ENCODE measurements at regions not wholly inside any gene's neighbourhood (a gene's known extent, or its start where the extent isn't known, plus 50 kb on each side); places are given as distances from the start of the nearest gene placed in this dataset.

- Histone ChIP-seq H3K36me3 (ENCODE audit: control insufficient read depth in 2 of 2, insufficient read depth in 2 of 2, low read length in 1 of 2) (no peaks in the 10 kb centered on the region), H3K4me2 (ENCODE audit: control insufficient read depth, insufficient read depth) (no peak overlapping the region), H2AFZ (ENCODE audit: control insufficient read depth, low read depth, low read length) (no peak overlapping the region), H3K4me1 (ENCODE audit: control insufficient read depth, insufficient read depth, low read length) (no peaks in the 10 kb centered on the region), H3K27ac (ENCODE audit: control insufficient read depth, insufficient read depth) (no peak overlapping the region), H3K9me3 (replicated peaks; ENCODE audit: control insufficient read depth, insufficient read depth, low read length) (no peaks in the 10 kb centered on the region), H3K79me2 (ENCODE audit: control insufficient read depth, insufficient read depth, low read length) (no peaks in the 10 kb centered on the region), H3K4me3 (no peak overlapping the region), H4K20me1 (ENCODE audit: control insufficient read depth, insufficient read depth) (no peaks in the 10 kb centered on the region), H3K27me3 (replicated peaks in 1 of 2; ENCODE audit: control insufficient read depth in 2 of 2, insufficient read depth in 2 of 2, low read length in 1 of 2) (no peaks in the 10 kb centered on the region), H3K9ac (ENCODE audit: control insufficient read depth, insufficient read depth, low read length) (no peak overlapping the region)
- BruUV-seq (replicated peaks): no TSS peak
- no peak for FAIRE-seq
- ATAC-seq: no peak
- ChIA-PET SMC1A (ENCODE audit: uncharacterized antibody, unreplicated experiment) (no interaction called here), POLR2A (no interaction called here), RAD21 (ENCODE audit: unreplicated experiment) (no interaction called here), CTCF (no interaction called here)
- TF ChIP-seq ASH2L (IDR thresholded peaks at IDR 0.05; ENCODE audit: borderline replicate concordance, low read depth) (no peak), PAX8 (IDR thresholded peaks at IDR 0.05) (no peak), DPF2 (IDR thresholded peaks at IDR 0.05) (no peak), ZNF687 (IDR thresholded peaks at IDR 0.05) (no peak), POLR2A (IDR thresholded peaks at IDR 0.05; ENCODE audit: low read depth, low read length) (no peak), MAX (IDR thresholded peaks at IDR 0.05; ENCODE audit: low read depth, low read length) (no peak), MEF2B (IDR thresholded peaks at IDR 0.05; ENCODE audit: partially characterized antibody, poor library complexity, severe bottlenecking) (no peak), E2F4 (IDR thresholded peaks at IDR 0.05; ENCODE audit: low read depth, low read length) (no peak), ELK1 (IDR thresholded peaks at IDR 0.05; ENCODE audit: low read depth, low read length) (no peak), ZBED1 (IDR thresholded peaks at IDR 0.05; ENCODE audit: borderline replicate concordance) (no peak), ESRRA (IDR thresholded peaks at IDR 0.05; ENCODE audit: low read length) (no peak), NRF1 (conservative IDR thresholded peaks at IDR 0.05; ENCODE audit: low read depth, low read length) (no peak)
- in situ Hi-C loops (cut with MboI) (no loop called here), intact Hi-C loops (cut with micrococcal nuclease; ENCODE audit: unreplicated experiment) (no loop called here)
- 48% methylated on average over 8 of the region's 8 CpGs for WGBS (ENCODE audit: insufficient coverage, insufficient replicate concordance, low lambda C conversion rate, missing lambda C conversion rate)
- no peak for DNase-seq (ENCODE audit: low read depth, low spot score)
Observed at GRCh38 chrX:9390693-9391368, 74.0 kb upstream of the TBL1X start.

All from GM12878 (cell line).